PC-3 (cell line): ENCODE measurements at regions not wholly inside any gene's neighbourhood (a gene's known extent, or its start where the extent isn't known, plus 50 kb on each side); places are given as distances from the start of the nearest gene placed in this dataset.

Source experiments
- EZH2 ChIP-seq: fragments of 300-600 bp; sonication (generic); IDR thresholded peaks from one replicate; pipeline ENCODE4 v1.6.1; 2017; ENCODE audit warnings: antibody characterized with exemption, mild to moderate bottlenecking, low read length; ENCODE audit not compliant: unreplicated experiment
- EZH2phosphoT487 ChIP-seq: fragments of 300-600 bp; sonication (generic); IDR thresholded peaks from 2 replicates; pipeline ENCODE4 v1.6.1; 2018; ENCODE audit warnings: mild to moderate bottlenecking, antibody characterized with exemption, low read length, borderline replicate concordance
- TF ChIP-seq, protein P1 (sequence below): fragments of 300-600 bp; sonication (generic); conservative IDR thresholded peaks from 2 replicates; pipeline ENCODE4 v1.5.1; 2017; ENCODE audit warnings: antibody characterized with exemption, low read depth, mild to moderate bottlenecking, low read length

DNA sequence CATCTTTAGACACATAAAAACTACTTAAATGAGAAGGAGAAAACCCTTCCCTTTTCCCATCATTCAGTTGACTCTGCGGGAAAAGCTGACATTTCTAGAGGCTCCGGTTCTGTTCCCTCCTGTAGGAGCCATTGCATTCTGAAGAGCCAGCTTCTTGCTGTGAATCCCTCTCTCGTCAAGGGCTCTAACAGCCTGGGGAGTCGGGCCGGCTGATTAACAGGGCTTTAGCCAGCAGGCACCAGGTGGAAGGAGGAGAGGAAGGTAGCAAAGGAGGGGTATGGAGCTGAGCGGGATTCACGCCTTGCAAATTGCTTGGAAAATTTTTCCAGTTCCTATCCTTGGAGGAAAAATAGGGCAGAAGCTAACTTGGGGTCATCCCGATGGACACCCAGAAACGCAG lies 108.3 kb upstream of the UBE2E1 start:
- TF ChIP-seq, protein P1, sequence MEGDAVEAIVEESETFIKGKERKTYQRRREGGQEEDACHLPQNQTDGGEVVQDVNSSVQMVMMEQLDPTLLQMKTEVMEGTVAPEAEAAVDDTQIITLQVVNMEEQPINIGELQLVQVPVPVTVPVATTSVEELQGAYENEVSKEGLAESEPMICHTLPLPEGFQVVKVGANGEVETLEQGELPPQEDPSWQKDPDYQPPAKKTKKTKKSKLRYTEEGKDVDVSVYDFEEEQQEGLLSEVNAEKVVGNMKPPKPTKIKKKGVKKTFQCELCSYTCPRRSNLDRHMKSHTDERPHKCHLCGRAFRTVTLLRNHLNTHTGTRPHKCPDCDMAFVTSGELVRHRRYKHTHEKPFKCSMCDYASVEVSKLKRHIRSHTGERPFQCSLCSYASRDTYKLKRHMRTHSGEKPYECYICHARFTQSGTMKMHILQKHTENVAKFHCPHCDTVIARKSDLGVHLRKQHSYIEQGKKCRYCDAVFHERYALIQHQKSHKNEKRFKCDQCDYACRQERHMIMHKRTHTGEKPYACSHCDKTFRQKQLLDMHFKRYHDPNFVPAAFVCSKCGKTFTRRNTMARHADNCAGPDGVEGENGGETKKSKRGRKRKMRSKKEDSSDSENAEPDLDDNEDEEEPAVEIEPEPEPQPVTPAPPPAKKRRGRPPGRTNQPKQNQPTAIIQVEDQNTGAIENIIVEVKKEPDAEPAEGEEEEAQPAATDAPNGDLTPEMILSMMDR, result no peak
- TF ChIP-seq EZH2 (no peak), EZH2phosphoT487 (no peak)
